ENCODE measurements at regions not wholly inside any gene's neighbourhood (a gene's known extent, or its start where the extent isn't known, plus 50 kb on each side); places are given as distances from the start of the nearest gene placed in this dataset.

GRCh38 chr3:160127308-160127707 lies 97.9 kb upstream of the C3orf80 start:
- no peak for TF ChIP-seq CTCF (IDR thresholded peaks at IDR 0.05; ENCODE audit: insufficient read depth, low read depth, low read length)
- no peak for TF ChIP-seq EZH2 (IDR thresholded peaks at IDR 0.05; ENCODE audit: insufficient read depth, low read length)

All from astrocyte (in vitro differentiated cells and primary cell).